ENCODE measurements at regions not wholly inside any gene's neighbourhood (a gene's known extent, or its start where the extent isn't known, plus 50 kb on each side); places are given as distances from the start of the nearest gene placed in this dataset.

DNA sequence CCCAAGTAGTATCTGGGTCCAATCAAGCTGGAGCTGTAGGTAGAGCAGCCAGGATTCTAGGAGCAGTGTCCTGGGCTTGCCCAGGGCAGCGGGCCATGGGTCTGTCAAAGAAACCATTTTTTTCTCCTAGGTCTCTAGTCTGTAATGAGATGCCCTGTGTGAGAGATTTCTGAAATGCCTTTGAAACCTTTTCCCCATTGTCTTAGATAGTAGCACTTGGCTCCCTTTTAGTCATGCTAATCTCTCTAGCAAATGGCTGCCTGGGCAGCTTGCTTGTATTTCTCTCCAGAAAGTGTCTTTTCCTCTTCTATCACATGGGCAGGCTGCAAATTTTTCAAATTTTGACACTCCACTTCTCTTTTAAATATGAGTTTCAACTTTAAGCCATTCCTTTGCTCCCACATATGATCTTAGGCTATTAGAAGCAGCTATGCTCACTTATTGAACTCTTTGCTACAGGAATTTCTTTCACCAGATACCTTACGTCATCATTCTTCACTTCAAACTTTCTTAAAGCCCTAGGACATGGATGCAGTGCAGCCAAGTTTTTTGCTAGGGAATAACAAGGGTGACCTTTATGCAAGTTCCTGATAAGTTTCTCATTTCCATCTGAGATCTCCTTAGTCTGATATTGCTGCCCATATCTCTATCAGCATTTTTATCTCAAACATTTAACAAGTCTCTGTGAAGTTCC is 890.2 kb upstream of the VRK2 start:
- TF ChIP-seq NBN (conservative IDR thresholded peaks at IDR 0.05) (no peak), ATF7 (IDR thresholded peaks at IDR 0.05) (peak; percentile 86), ATF7 (CRISPR knock-in tag; IDR thresholded peaks at IDR 0.05) (no peak), CREB1 (IDR thresholded peaks at IDR 0.05) (peak; percentile 64), CREB1 (CRISPR knock-in tag; IDR thresholded peaks at IDR 0.05) (no peak), MAFK (conservative IDR thresholded peaks at IDR 0.05 in 1 of 2, IDR thresholded peaks at IDR 0.05 in 1 of 2; ENCODE audit: low read length in 2 of 2) (peak in 1 of 2 experiments; percentile 24; a peak in 1 of 4 replicates)
- 9% methylated on average over 2 of the region's 2 CpGs for WGBS (ENCODE audit: low lambda C conversion rate)
- FAIRE-seq = no peak

DNA sequence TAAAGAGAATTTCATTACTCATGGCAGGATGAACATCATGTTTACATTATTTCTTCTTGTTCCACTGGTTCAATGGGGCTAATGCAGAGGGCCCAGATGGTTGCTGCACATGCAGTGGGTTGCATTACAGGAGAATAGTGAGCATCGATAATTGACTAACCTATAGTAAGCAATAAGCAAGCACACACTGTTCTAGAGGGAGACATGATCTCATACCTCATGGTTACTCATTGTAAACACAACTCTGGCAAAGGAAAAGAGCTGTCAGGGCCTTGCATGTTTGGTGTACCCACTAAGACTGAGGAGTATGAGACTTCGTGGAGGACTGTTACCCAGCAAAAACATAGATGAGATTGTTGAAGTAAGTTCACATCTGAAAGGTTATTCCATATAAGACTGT is 885.6 kb upstream of the VRK2 start:
- ChIA-PET POLR2A (no interaction called here), CTCF (ENCODE audit: low intra/inter-chr PET ratio, low total read pairs) (no interaction called here)
- no peak for ATAC-seq
- Histone ChIP-seq H3K4me2 (ENCODE audit: low read depth, low read length) (no peak overlapping the region), H3K9ac (ENCODE audit: insufficient read depth, low read depth, low read length) (no peak overlapping the region), H3K79me2 (ENCODE audit: insufficient read depth, low read length) (no peaks in the 10 kb centered on the region), H3K9me3 (ENCODE audit: low read length) (peaks cover 54% of the 10 kb centered on the region), H4K20me1 (ENCODE audit: insufficient read depth, low read length) (no peaks in the 10 kb centered on the region), H3K4me1 (ENCODE audit: insufficient read depth, low read length) (no peaks in the 10 kb centered on the region), H3K4me3 (replicated peaks in 1 of 3; ENCODE audit: insufficient read depth in 1 of 3, low read depth in 2 of 3, low read length in 3 of 3) (no peak overlapping the region), H3K36me3 (replicated peaks in 1 of 2; ENCODE audit: control insufficient read depth in 1 of 2, insufficient read depth in 2 of 2, low read length in 2 of 2) (no peaks in the 10 kb centered on the region), H3K27ac (ENCODE audit: extremely low read length, insufficient read depth, low read length) (no peak overlapping the region), H3K27me3 (ENCODE audit: control insufficient read depth in 1 of 2, insufficient read depth in 2 of 2, low read length in 2 of 2) (no peaks in the 10 kb centered on the region), H2AFZ (ENCODE audit: low read length) (no peak overlapping the region)
- in situ Hi-C loops (cut with HindIII; ENCODE audit: extremely low pct_ligation_motif_present, low pct_unique_long_range_greater_than_20kb) = no loop called here
- BruUV-seq (replicated peaks) = no TSS peak
- WGBS (ENCODE audit: low lambda C conversion rate) = 8% methylated on average over 2 of the region's 2 CpGs
- DNase-seq (ENCODE audit: low spot score) = no peak
- intact Hi-C loops (cut with micrococcal nuclease; ENCODE audit: unreplicated experiment) = no loop called here
- no peak for FAIRE-seq
- TF ChIP-seq ARHGAP35 (CRISPR knock-in tag; IDR thresholded peaks at IDR 0.05; ENCODE audit: borderline replicate concordance) (no peak), ZFP36L1 (CRISPR knock-in tag; IDR thresholded peaks at IDR 0.05) (no peak), ZNF577 (CRISPR knock-in tag; IDR thresholded peaks at IDR 0.05; ENCODE audit: borderline replicate concordance, low read depth) (no peak), CBX2 (IDR thresholded peaks at IDR 0.05; ENCODE audit: low read depth, low read length) (no peak), CBX2 (CRISPR knock-in tag; IDR thresholded peaks at IDR 0.05; ENCODE audit: low read depth) (no peak)
- TF ChIP-seq, protein P1, sequence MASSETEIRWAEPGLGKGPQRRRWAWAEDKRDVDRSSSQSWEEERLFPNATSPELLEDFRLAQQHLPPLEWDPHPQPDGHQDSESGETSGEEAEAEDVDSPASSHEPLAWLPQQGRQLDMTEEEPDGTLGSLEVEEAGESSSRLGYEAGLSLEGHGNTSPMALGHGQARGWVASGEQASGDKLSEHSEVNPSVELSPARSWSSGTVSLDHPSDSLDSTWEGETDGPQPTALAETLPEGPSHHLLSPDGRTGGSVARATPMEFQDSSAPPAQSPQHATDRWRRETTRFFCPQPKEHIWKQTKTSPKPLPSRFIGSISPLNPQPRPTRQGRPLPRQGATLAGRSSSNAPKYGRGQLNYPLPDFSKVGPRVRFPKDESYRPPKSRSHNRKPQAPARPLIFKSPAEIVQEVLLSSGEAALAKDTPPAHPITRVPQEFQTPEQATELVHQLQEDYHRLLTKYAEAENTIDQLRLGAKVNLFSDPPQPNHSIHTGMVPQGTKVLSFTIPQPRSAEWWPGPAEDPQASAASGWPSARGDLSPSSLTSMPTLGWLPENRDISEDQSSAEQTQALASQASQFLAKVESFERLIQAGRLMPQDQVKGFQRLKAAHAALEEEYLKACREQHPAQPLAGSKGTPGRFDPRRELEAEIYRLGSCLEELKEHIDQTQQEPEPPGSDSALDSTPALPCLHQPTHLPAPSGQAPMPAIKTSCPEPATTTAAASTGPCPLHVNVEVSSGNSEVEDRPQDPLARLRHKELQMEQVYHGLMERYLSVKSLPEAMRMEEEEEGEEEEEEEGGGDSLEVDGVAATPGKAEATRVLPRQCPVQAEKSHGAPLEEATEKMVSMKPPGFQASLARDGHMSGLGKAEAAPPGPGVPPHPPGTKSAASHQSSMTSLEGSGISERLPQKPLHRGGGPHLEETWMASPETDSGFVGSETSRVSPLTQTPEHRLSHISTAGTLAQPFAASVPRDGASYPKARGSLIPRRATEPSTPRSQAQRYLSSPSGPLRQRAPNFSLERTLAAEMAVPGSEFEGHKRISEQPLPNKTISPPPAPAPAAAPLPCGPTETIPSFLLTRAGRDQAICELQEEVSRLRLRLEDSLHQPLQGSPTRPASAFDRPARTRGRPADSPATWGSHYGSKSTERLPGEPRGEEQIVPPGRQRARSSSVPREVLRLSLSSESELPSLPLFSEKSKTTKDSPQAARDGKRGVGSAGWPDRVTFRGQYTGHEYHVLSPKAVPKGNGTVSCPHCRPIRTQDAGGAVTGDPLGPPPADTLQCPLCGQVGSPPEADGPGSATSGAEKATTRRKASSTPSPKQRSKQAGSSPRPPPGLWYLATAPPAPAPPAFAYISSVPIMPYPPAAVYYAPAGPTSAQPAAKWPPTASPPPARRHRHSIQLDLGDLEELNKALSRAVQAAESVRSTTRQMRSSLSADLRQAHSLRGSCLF (CRISPR knock-in tag; IDR thresholded peaks at IDR 0.05; ENCODE audit: borderline replicate concordance) = no peak
- TF ChIP-seq, protein P2, sequence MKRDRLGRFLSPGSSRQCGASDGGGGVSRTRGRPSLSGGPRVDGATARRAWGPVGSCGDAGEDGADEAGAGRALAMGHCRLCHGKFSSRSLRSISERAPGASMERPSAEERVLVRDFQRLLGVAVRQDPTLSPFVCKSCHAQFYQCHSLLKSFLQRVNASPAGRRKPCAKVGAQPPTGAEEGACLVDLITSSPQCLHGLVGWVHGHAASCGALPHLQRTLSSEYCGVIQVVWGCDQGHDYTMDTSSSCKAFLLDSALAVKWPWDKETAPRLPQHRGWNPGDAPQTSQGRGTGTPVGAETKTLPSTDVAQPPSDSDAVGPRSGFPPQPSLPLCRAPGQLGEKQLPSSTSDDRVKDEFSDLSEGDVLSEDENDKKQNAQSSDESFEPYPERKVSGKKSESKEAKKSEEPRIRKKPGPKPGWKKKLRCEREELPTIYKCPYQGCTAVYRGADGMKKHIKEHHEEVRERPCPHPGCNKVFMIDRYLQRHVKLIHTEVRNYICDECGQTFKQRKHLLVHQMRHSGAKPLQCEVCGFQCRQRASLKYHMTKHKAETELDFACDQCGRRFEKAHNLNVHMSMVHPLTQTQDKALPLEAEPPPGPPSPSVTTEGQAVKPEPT (CRISPR knock-in tag; IDR thresholded peaks at IDR 0.05; ENCODE audit: low read depth) = no peak

More for the DNA sequence above, 890.2 kb upstream of the VRK2 start:
- DNase-seq (ENCODE audit: low spot score) (no peak), ATAC-seq (no peak)
- H3K4me3 ChIP-seq (replicated peaks in 1 of 3; ENCODE audit: insufficient read depth in 1 of 3, low read depth in 2 of 3, low read length in 3 of 3) = no peak overlapping the region
- H3K4me1 ChIP-seq (ENCODE audit: insufficient read depth, low read length) = no peaks in the 10 kb centered on the region
- ChIA-PET CTCF (ENCODE audit: low intra/inter-chr PET ratio, low total read pairs) (no interaction called here), POLR2A (no interaction called here)
- H3K79me2 ChIP-seq (ENCODE audit: insufficient read depth, low read length) = no peaks in the 10 kb centered on the region
- intact Hi-C loops (cut with micrococcal nuclease; ENCODE audit: unreplicated experiment) = no loop called here
- no peaks in the 10 kb centered on the region for H3K36me3 ChIP-seq (replicated peaks in 1 of 2; ENCODE audit: control insufficient read depth in 1 of 2, insufficient read depth in 2 of 2, low read length in 2 of 2)
- H3K9ac ChIP-seq (ENCODE audit: insufficient read depth, low read depth, low read length) = no peak overlapping the region
- no peaks in the 10 kb centered on the region for H3K27me3 ChIP-seq (ENCODE audit: control insufficient read depth in 1 of 2, insufficient read depth in 2 of 2, low read length in 2 of 2)
- no peak overlapping the region for H3K27ac ChIP-seq (ENCODE audit: extremely low read length, insufficient read depth, low read length)
- H2AFZ ChIP-seq (ENCODE audit: low read length) = no peak overlapping the region
- H3K4me2 ChIP-seq (ENCODE audit: low read depth, low read length) = no peak overlapping the region
- no peaks in the 10 kb centered on the region for H4K20me1 ChIP-seq (ENCODE audit: insufficient read depth, low read length)
- in situ Hi-C loops (cut with HindIII; ENCODE audit: extremely low pct_ligation_motif_present, low pct_unique_long_range_greater_than_20kb) = no loop called here
- BruUV-seq (replicated peaks) = no TSS peak
- H3K9me3 ChIP-seq (ENCODE audit: low read length) = peaks cover 65% of the 10 kb centered on the region
